H9 (cell line): ENCODE measurements at regions not wholly inside any gene's neighbourhood (a gene's known extent, or its start where the extent isn't known, plus 50 kb on each side); places are given as distances from the start of the nearest gene placed in this dataset.

Source experiments
- DNase-seq: peaks from one replicate; pipeline ENCODE4 v3.0.0-alpha.2; 2017
- H2AFZ ChIP-seq: one replicate; pipeline ENCODE4 v1.6.1; 2013; ENCODE audit warnings: mild to moderate bottlenecking, low read length, control low read depth, moderate library complexity
- H2AK5ac ChIP-seq: 2 replicates; pipeline ENCODE4 v1.6.1; 2013; ENCODE audit warnings: low read length, control low read depth, mixed read lengths; ENCODE audit not compliant: insufficient read length
- H2BK120ac ChIP-seq: one replicate; pipeline ENCODE4 v1.6.1; 2013; ENCODE audit warnings: low read depth, mild to moderate bottlenecking, low read length, control low read depth, inconsistent platforms; ENCODE audit not compliant: poor library complexity, severe bottlenecking
- H2BK12ac ChIP-seq: 2 replicates; pipeline ENCODE4 v1.6.1; 2013; ENCODE audit warnings: low read length, control low read depth, mixed read lengths, low read depth; ENCODE audit not compliant: insufficient read length
- H2BK15ac ChIP-seq: 2 replicates; pipeline ENCODE4 v1.6.1; 2013; ENCODE audit warnings: low read depth, low read length, control low read depth
- H2BK20ac ChIP-seq: one replicate; pipeline ENCODE4 v1.6.1; 2013; ENCODE audit warnings: low read depth, mild to moderate bottlenecking, low read length, control low read depth, inconsistent platforms; ENCODE audit not compliant: poor library complexity, severe bottlenecking
- H2BK5ac ChIP-seq: 2 replicates; pipeline ENCODE4 v1.6.1; 2013; ENCODE audit warnings: low read length, control low read depth, mixed read lengths; ENCODE audit not compliant: insufficient read length
- H3K14ac ChIP-seq: 2 replicates; pipeline ENCODE4 v1.6.1; 2013; ENCODE audit warnings: low read length, control low read depth; ENCODE audit not compliant: insufficient read depth
- H3K18ac ChIP-seq: 2 replicates; pipeline ENCODE4 v1.6.1; 2013; ENCODE audit warnings: low read depth, mild to moderate bottlenecking, mixed read lengths, low read length, control low read depth; ENCODE audit not compliant: insufficient read length
- H3K23ac ChIP-seq: 2 replicates; pipeline ENCODE4 v1.6.1; 2013; ENCODE audit warnings: low read length, control low read depth, mixed read lengths, low read depth; ENCODE audit not compliant: insufficient read length
- H3K23me2 ChIP-seq: 2 replicates; pipeline ENCODE4 v1.6.1; 2013; ENCODE audit warnings: low read depth, mild to moderate bottlenecking, mixed read lengths, low read length, control low read depth; ENCODE audit not compliant: insufficient read length, poor library complexity, severe bottlenecking
- H3K27ac ChIP-seq: 2 replicates; pipeline ENCODE4 v1.5.1; 2013; ENCODE audit warnings: low read length, control low read depth, mixed read lengths, low read depth; ENCODE audit not compliant: insufficient read length
- H3K27me3 ChIP-seq: 2 replicates; pipeline ENCODE4 v1.6.1; 2013; ENCODE audit warnings: low read length, control low read depth, inconsistent platforms; ENCODE audit not compliant: insufficient read depth
- H3K4ac ChIP-seq: 2 replicates; pipeline ENCODE4 v1.6.1; 2013; ENCODE audit warnings: low read depth, mild to moderate bottlenecking, control low read depth, inconsistent platforms, low read length, moderate library complexity
- H3K4me1 ChIP-seq: 2 replicates; pipeline ENCODE4 v1.6.1; 2013; ENCODE audit warnings: low read length, control low read depth, inconsistent platforms; ENCODE audit not compliant: insufficient read depth
- H3K4me2 ChIP-seq: 2 replicates; pipeline ENCODE4 v1.6.1; 2013; ENCODE audit warnings: low read length, control low read depth, mixed read lengths; ENCODE audit not compliant: insufficient read length, insufficient read depth
- H3K56ac ChIP-seq: 2 replicates; pipeline ENCODE4 v1.6.1; 2013; ENCODE audit warnings: low read depth, mild to moderate bottlenecking, mixed read lengths, low read length, control low read depth; ENCODE audit not compliant: insufficient read length
- H3K79me1 ChIP-seq: 2 replicates; pipeline ENCODE4 v1.6.1; 2013; ENCODE audit warnings: low read depth, mild to moderate bottlenecking, moderate library complexity, low read length, control low read depth, inconsistent platforms; ENCODE audit not compliant: insufficient read depth, poor library complexity, severe bottlenecking
- H3K79me2 ChIP-seq: 2 replicates; pipeline ENCODE4 v1.6.1; 2013; ENCODE audit warnings: low read length, control low read depth, inconsistent platforms; ENCODE audit not compliant: insufficient read depth
- H3K9ac ChIP-seq: 2 replicates; pipeline ENCODE4 v1.6.1; 2013; ENCODE audit warnings: low read length, control low read depth, mixed read lengths; ENCODE audit not compliant: insufficient read length; ENCODE audit errors: extremely low read depth
- H3K9me3 ChIP-seq: one replicate; pipeline ENCODE4 v1.6.1; 2013; ENCODE audit warnings: low read depth, low read length, inconsistent platforms; ENCODE audit not compliant: control insufficient read depth
- H3T11ph ChIP-seq: one replicate; pipeline ENCODE4 v1.6.1; 2013; ENCODE audit warnings: mild to moderate bottlenecking, low read length, control low read depth, inconsistent platforms
- H4K20me1 ChIP-seq: one replicate; pipeline ENCODE4 v1.6.1; 2013; ENCODE audit not compliant: control insufficient read depth, insufficient read length, insufficient read depth
- H4K5ac ChIP-seq: 2 replicates; pipeline ENCODE4 v1.6.1; 2013; ENCODE audit warnings: low read depth, mild to moderate bottlenecking, mixed read lengths, low read length, control low read depth; ENCODE audit not compliant: insufficient read length
- H4K8ac ChIP-seq: replicated peaks from 2 replicates; pipeline ENCODE4 v1.6.1; 2013; ENCODE audit warnings: low read length, control low read depth, mixed read lengths, low read depth; ENCODE audit not compliant: insufficient read length
- H4K91ac ChIP-seq: 2 replicates; pipeline ENCODE4 v1.6.1; 2013; ENCODE audit warnings: low read depth, mild to moderate bottlenecking, moderate library complexity, mixed read lengths, low read length, control low read depth; ENCODE audit not compliant: insufficient read length
- H3K27ac Mint-ChIP-seq, 3 experiments: 2 replicates in 2 of 3; 3 replicates in 1 of 3; pipeline ENCODE4 v1.8.0; 2020 to 2021; ENCODE audit warnings: mixed read lengths in 3 of 3, mild to moderate bottlenecking in 1 of 3, moderate library complexity in 1 of 3
- H3K27me3 Mint-ChIP-seq: 2 replicates; pipeline ENCODE4 v1.8.0; 2021; ENCODE audit warnings: low read depth, mild to moderate bottlenecking, moderate library complexity, mixed read lengths
- H3K36me3 Mint-ChIP-seq, 3 experiments: 2 replicates in 2 of 3; 3 replicates in 1 of 3; pipeline ENCODE4 v1.8.0; 2020 to 2021; ENCODE audit warnings: low read depth in 3 of 3, mixed read lengths in 3 of 3; ENCODE audit not compliant: insufficient read depth in 1 of 3
- H3K4me1 Mint-ChIP-seq, 2 experiments: 2 replicates each; pipeline ENCODE4 v1.8.0; 2020; ENCODE audit warnings: mixed read lengths in 2 of 2
- H3K4me3 Mint-ChIP-seq, 2 experiments: 2 replicates in 1 of 2; 3 replicates in 1 of 2; pipeline ENCODE4 v1.8.0; 2020 to 2021; ENCODE audit warnings: mild to moderate bottlenecking in 2 of 2, mixed read lengths in 2 of 2, moderate library complexity in 1 of 2
- H3K9me3 Mint-ChIP-seq, 2 experiments: 2 replicates in 1 of 2; 3 replicates in 1 of 2; pipeline ENCODE4 v1.8.0; 2020; ENCODE audit warnings: mild to moderate bottlenecking in 2 of 2, mixed read lengths in 2 of 2, moderate library complexity in 1 of 2
- WGBS: extraction: QIAGEN DNeasy Blood & Tissue Kit; methylation state at CpG from one replicate; pipeline ENCODE4 v1.1.7; 2013; ENCODE audit warnings: missing lambda C conversion rate, low lambda C conversion rate, mixed read lengths; ENCODE audit not compliant: insufficient read length; ENCODE audit errors: extremely low coverage; 5-methylcytosine and 5-hydroxymethylcytosine counted together
- TF ChIP-seq, protein P1 (sequence below): fragments of 200-600 bp; sonication (generic); conservative IDR thresholded peaks from 3 replicates; pipeline ENCODE4 v1.8.0; 2021; ENCODE audit warnings: antibody characterized with exemption, mild to moderate bottlenecking

DNA sequence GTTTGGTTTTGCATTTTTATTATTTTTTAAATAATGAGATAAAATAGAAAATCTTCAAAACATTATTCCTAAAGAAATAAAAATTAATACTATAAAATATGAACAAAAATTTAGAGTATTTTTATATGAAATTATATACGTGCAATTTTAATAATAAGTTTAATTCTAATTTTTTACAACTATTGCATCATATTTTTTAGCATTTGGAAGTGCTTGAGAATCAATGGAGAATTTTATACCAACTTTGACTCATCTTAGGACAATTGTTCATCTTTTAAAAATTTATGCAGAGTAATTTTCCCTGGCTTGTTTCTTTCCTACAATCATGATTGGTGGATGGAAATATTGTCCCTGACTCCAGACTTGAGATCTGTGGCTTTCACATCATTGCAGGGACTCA, 362.5 kb downstream of the MRPL39 start:
- Mint-ChIP-seq H3K27ac (no peak overlapping the region), H3K27me3 (no peaks in the 10 kb centered on the region), H3K36me3 (peaks cover 0 to 3% (median 0%) of the 10 kb centered on the region in 3 experiments; a peak in 2 of 7 replicates), H3K9me3 (peaks cover 16 to 48% of the 10 kb centered on the region in 2 experiments), H3K4me1 (peaks cover 0 to 8% of the 10 kb centered on the region in 2 experiments; a peak in 1 of 4 replicates), H3K4me3 (no peak overlapping the region)
- no peak overlapping the region for H4K91ac ChIP-seq
- H2BK120ac ChIP-seq, result no peak overlapping the region
- no CpG with 5 or more reads among the region's 1 CpG for WGBS
- H2AK5ac ChIP-seq, result no peak overlapping the region
- no peak overlapping the region for H4K8ac ChIP-seq
- H3T11ph ChIP-seq, result no peak overlapping the region
- no peak for DNase-seq
- H3K4ac ChIP-seq, result no peak overlapping the region
- H3K56ac ChIP-seq, result no peak overlapping the region
- H3K14ac ChIP-seq, result no peak overlapping the region
- H3K79me1 ChIP-seq, result no peaks in the 10 kb centered on the region
- H4K5ac ChIP-seq, result no peak overlapping the region
- H3K4me1 ChIP-seq, result no peaks in the 10 kb centered on the region; the same call in 1 of the 2 replicates
- no peak overlapping the region for H2BK20ac ChIP-seq
- H3K9ac ChIP-seq, result no peak overlapping the region
- H3K27ac ChIP-seq, result no peak overlapping the region
- H2BK15ac ChIP-seq, result no peak overlapping the region
- no peak overlapping the region for H2AFZ ChIP-seq
- no peak overlapping the region for H3K4me2 ChIP-seq
- no peak overlapping the region for H3K23ac ChIP-seq
- no peak overlapping the region for H2BK12ac ChIP-seq
- no peaks in the 10 kb centered on the region for H3K9me3 ChIP-seq
- H3K27me3 ChIP-seq, result no peaks in the 10 kb centered on the region
- H2BK5ac ChIP-seq, result no peak overlapping the region
- TF ChIP-seq, protein P1, sequence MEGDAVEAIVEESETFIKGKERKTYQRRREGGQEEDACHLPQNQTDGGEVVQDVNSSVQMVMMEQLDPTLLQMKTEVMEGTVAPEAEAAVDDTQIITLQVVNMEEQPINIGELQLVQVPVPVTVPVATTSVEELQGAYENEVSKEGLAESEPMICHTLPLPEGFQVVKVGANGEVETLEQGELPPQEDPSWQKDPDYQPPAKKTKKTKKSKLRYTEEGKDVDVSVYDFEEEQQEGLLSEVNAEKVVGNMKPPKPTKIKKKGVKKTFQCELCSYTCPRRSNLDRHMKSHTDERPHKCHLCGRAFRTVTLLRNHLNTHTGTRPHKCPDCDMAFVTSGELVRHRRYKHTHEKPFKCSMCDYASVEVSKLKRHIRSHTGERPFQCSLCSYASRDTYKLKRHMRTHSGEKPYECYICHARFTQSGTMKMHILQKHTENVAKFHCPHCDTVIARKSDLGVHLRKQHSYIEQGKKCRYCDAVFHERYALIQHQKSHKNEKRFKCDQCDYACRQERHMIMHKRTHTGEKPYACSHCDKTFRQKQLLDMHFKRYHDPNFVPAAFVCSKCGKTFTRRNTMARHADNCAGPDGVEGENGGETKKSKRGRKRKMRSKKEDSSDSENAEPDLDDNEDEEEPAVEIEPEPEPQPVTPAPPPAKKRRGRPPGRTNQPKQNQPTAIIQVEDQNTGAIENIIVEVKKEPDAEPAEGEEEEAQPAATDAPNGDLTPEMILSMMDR, result no peak
- no peaks in the 10 kb centered on the region for H3K23me2 ChIP-seq
- H3K18ac ChIP-seq, result no peak overlapping the region
- no peaks in the 10 kb centered on the region for H4K20me1 ChIP-seq
- no peaks in the 10 kb centered on the region for H3K79me2 ChIP-seq
